Right atrium auricular region (tissue), 2 donors: ENCODE measurements at regions not wholly inside any gene's neighbourhood (a gene's known extent, or its start where the extent isn't known, plus 50 kb on each side); places are given as distances from the start of the nearest gene placed in this dataset.

ENCODE experiments used
- DNase-seq: peaks from one replicate; pipeline ENCODE4 v3.0.0-alpha.2; 2019; ENCODE audit warnings: low spot score
- H3K27ac ChIP-seq, 2 donors: fragments of 200-600 bp; sonication (generic); 1 replicate in 1 of 2; 2 replicates in 1 of 2; pipeline ENCODE4 v1.5.1; 2016 to 2019
- H3K27me3 ChIP-seq, 2 donors: fragments of 200-600 bp; sonication (generic); one replicate each; pipeline versions ENCODE4 v1.5.1 to v1.6.0; 2017 to 2019
- H3K36me3 ChIP-seq: fragments of 200-600 bp; sonication (generic); one replicate; pipeline ENCODE4 v1.5.1; 2016
- H3K4me1 ChIP-seq, 2 donors: fragments of 200-600 bp; sonication (generic); one replicate each; pipeline versions ENCODE4 v1.5.1 to v1.6.0; 2017 to 2019
- H3K4me3 ChIP-seq, 2 donors: fragments of 200-600 bp; sonication (generic); 1 replicate in 1 of 2; 2 replicates in 1 of 2; pipeline ENCODE4 v1.5.1; 2017 to 2019; ENCODE audit warnings: mild to moderate bottlenecking in 1 of 2, moderate library complexity in 1 of 2
- H3K9me3 ChIP-seq, 2 donors: fragments of 200-600 bp; sonication (generic); one replicate each; pipeline ENCODE4 v1.5.1; 2019
- TF ChIP-seq, protein P1 (sequence below), 2 donors: fragments of 200-600 bp; sonication (generic); IDR thresholded peaks; one replicate each; pipeline ENCODE4 v1.5.1; 2019; ENCODE audit warnings: antibody characterized with exemption in 2 of 2

GRCh38 chr20:61043681-61044080 lies 208.4 kb upstream of the CDH4 start:
- Histone ChIP-seq H3K36me3 (no peaks in the 10 kb centered on the region), H3K27ac (no peak overlapping the region), H3K27me3 (no peaks in the 10 kb centered on the region), H3K4me1 (no peaks in the 10 kb centered on the region), H3K9me3 (peaks cover 0 to 3% of the 10 kb centered on the region in 2 donors), H3K4me3 (no peak overlapping the region)
- DNase-seq = no peak
- TF ChIP-seq, protein P1, sequence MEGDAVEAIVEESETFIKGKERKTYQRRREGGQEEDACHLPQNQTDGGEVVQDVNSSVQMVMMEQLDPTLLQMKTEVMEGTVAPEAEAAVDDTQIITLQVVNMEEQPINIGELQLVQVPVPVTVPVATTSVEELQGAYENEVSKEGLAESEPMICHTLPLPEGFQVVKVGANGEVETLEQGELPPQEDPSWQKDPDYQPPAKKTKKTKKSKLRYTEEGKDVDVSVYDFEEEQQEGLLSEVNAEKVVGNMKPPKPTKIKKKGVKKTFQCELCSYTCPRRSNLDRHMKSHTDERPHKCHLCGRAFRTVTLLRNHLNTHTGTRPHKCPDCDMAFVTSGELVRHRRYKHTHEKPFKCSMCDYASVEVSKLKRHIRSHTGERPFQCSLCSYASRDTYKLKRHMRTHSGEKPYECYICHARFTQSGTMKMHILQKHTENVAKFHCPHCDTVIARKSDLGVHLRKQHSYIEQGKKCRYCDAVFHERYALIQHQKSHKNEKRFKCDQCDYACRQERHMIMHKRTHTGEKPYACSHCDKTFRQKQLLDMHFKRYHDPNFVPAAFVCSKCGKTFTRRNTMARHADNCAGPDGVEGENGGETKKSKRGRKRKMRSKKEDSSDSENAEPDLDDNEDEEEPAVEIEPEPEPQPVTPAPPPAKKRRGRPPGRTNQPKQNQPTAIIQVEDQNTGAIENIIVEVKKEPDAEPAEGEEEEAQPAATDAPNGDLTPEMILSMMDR (IDR thresholded peaks at IDR 0.05) = no peak

- no peak for DNase-seq
- no peak overlapping the region for H3K4me3 ChIP-seq
- no peaks in the 10 kb centered on the region for H3K27me3 ChIP-seq
- no peaks in the 10 kb centered on the region for H3K36me3 ChIP-seq
- TF ChIP-seq, protein P1 (IDR thresholded peaks at IDR 0.05) = no peak
- no peaks in the 10 kb centered on the region for H3K4me1 ChIP-seq
- H3K27ac ChIP-seq = no peak overlapping the region
- H3K9me3 ChIP-seq = peaks cover 0 to 5% of the 10 kb centered on the region in 2 donors
These were observed 207.6 kb upstream of the CDH4 start for GRCh38 chr20:61044499-61044898.

GRCh38 chr20:61045091-61045490 lies 207.0 kb upstream of the CDH4 start:
- H3K9me3 ChIP-seq = peaks cover 0 to 5% of the 10 kb centered on the region in 2 donors
- no peak for DNase-seq
- H3K4me1 ChIP-seq = no peaks in the 10 kb centered on the region
- no peak overlapping the region for H3K4me3 ChIP-seq
- no peak overlapping the region for H3K27ac ChIP-seq
- TF ChIP-seq, protein P1 (IDR thresholded peaks at IDR 0.05) = no peak
- H3K36me3 ChIP-seq = no peaks in the 10 kb centered on the region
- H3K27me3 ChIP-seq = no peaks in the 10 kb centered on the region

GRCh38 chr20:61045876-61046585 lies 206.0 kb upstream of the CDH4 start:
- TF ChIP-seq, protein P1 (IDR thresholded peaks at IDR 0.05) = no peak
- Histone ChIP-seq H3K27ac (no peak overlapping the region), H3K27me3 (no peaks in the 10 kb centered on the region), H3K9me3 (peaks cover 0 to 5% of the 10 kb centered on the region in 2 donors), H3K36me3 (no peaks in the 10 kb centered on the region), H3K4me3 (no peak overlapping the region), H3K4me1 (no peaks in the 10 kb centered on the region)
- DNase-seq = no peak

- H3K27me3 ChIP-seq = no peaks in the 10 kb centered on the region
- no peak overlapping the region for H3K27ac ChIP-seq
- H3K9me3 ChIP-seq = peaks cover 0 to 5% of the 10 kb centered on the region in 2 donors
- TF ChIP-seq, protein P1 (IDR thresholded peaks at IDR 0.05) = no peak
- H3K4me1 ChIP-seq = no peaks in the 10 kb centered on the region
- no peak for DNase-seq
- H3K4me3 ChIP-seq = no peak overlapping the region
- no peaks in the 10 kb centered on the region for H3K36me3 ChIP-seq
These were observed 205.2 kb upstream of the CDH4 start for GRCh38 chr20:61046721-61047351.
